ENCODE measurements at regions not wholly inside any gene's neighbourhood (a gene's known extent, or its start where the extent isn't known, plus 50 kb on each side); places are given as distances from the start of the nearest gene placed in this dataset.

DNA sequence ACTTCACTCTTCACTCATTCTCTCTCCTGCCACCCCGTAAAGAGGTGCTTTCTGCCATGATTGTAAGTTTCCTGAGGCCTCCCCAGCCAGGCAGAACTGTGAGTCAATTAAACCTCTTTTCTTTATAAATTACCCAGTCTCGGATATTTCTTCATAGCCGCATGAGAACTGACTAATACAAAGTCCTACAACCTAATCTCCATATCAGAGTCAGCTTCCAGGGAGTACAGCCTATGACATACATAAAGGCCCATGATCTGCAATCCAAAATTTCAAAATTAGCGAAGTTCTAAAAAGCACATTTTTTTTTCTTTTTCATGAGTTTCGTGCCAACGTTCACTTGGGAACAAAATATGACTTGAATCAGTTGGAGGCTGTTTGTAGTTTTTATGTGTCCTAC, 256.9 kb upstream of the DUSP10 start:
- Histone ChIP-seq H3K27ac (ENCODE audit: low read depth in 2 of 2, low read length in 1 of 2) (no peak overlapping the region), H3K4me1 (ENCODE audit: control insufficient read depth in 1 of 2, insufficient read depth in 2 of 2, low read depth in 1 of 2, low read length in 1 of 2) (no peaks in the 10 kb centered on the region), H3K9ac (no peak overlapping the region), H3K4me3 (ENCODE audit: low read depth in 2 of 2, low read length in 1 of 2) (no peak overlapping the region), H2AFZ (ENCODE audit: low read depth) (no peak overlapping the region), H3K27me3 (ENCODE audit: insufficient read depth) (no peaks in the 10 kb centered on the region), H3K4me2 (no peak overlapping the region), H3F3A (replicated peaks; ENCODE audit: insufficient read depth) (peaks cover 4% of the 10 kb centered on the region), H3K79me2 (ENCODE audit: insufficient read depth) (no peaks in the 10 kb centered on the region), H4K20me1 (ENCODE audit: insufficient read depth) (no peaks in the 10 kb centered on the region), H3K9me3 (no peaks in the 10 kb centered on the region), H3K9me2 (no peaks in the 10 kb centered on the region), H3K36me3 (replicated peaks in 1 of 2; ENCODE audit: control insufficient read depth in 1 of 2, insufficient read depth in 2 of 2, low read length in 1 of 2) (no peaks in the 10 kb centered on the region)
- POLR2A ChIA-PET: no interaction called here
- no peak for DNase-seq
- 73% methylated on average over 6 of the region's 6 CpGs for WGBS (ENCODE audit: low lambda C conversion rate)
- CTCF ChIA-PET: no interaction called here
- TF ChIP-seq, protein P1, sequence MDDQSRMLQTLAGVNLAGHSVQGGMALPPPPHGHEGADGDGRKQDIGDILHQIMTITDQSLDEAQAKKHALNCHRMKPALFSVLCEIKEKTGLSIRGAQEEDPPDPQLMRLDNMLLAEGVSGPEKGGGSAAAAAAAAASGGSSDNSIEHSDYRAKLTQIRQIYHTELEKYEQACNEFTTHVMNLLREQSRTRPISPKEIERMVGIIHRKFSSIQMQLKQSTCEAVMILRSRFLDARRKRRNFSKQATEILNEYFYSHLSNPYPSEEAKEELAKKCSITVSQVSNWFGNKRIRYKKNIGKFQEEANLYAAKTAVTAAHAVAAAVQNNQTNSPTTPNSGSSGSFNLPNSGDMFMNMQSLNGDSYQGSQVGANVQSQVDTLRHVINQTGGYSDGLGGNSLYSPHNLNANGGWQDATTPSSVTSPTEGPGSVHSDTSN (IDR thresholded peaks at IDR 0.05): no peak
- TF ChIP-seq, protein P2, sequence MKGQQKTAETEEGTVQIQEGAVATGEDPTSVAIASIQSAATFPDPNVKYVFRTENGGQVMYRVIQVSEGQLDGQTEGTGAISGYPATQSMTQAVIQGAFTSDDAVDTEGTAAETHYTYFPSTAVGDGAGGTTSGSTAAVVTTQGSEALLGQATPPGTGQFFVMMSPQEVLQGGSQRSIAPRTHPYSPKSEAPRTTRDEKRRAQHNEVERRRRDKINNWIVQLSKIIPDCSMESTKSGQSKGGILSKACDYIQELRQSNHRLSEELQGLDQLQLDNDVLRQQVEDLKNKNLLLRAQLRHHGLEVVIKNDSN (IDR thresholded peaks at IDR 0.05; ENCODE audit: borderline replicate concordance, low read depth): no peak
- no peak for TF ChIP-seq ELF1 (IDR thresholded peaks at IDR 0.05)
- no peak for TF ChIP-seq GATA2 (CRISPR knock-in tag; IDR thresholded peaks at IDR 0.05)
- TF ChIP-seq YY1 (IDR thresholded peaks at IDR 0.05; ENCODE audit: low read depth): no peak
- TF ChIP-seq FOXJ3 (CRISPR knock-in tag; IDR thresholded peaks at IDR 0.05): no peak
- TF ChIP-seq TAF1 (IDR thresholded peaks at IDR 0.05; ENCODE audit: borderline replicate concordance, low read depth, low read length): no peak
- TF ChIP-seq, protein P3, sequence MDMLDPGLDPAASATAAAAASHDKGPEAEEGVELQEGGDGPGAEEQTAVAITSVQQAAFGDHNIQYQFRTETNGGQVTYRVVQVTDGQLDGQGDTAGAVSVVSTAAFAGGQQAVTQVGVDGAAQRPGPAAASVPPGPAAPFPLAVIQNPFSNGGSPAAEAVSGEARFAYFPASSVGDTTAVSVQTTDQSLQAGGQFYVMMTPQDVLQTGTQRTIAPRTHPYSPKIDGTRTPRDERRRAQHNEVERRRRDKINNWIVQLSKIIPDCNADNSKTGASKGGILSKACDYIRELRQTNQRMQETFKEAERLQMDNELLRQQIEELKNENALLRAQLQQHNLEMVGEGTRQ (IDR thresholded peaks at IDR 0.05; ENCODE audit: borderline replicate concordance, low read depth, low read length): no peak
- TF ChIP-seq TCF12 (IDR thresholded peaks at IDR 0.05): no peak
- no peak for TF ChIP-seq RXRA (IDR thresholded peaks at IDR 0.05; ENCODE audit: borderline replicate concordance, low read depth)

DNA sequence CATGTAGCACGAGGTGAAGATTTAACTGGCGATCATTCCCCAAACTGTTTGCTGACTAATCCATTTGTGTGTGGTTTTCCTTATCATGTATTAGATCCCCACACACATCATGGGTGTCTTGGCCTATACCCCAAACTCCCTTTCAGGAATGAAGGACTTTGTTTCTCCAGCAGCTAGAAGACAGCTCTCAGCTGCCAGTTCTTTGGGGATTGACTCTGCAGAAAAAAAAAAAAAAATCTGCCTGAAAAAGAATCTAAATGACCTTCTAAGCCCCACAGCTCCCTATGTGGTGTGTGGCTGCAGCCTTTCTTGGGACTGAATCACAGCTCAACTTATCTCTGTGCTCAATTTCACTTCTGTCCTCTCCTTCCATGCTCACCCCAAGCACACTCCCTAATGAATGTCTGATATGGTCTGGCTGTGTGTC, 256.3 kb upstream of the DUSP10 start:
- Histone ChIP-seq H3K4me3 (ENCODE audit: low read depth in 2 of 2, low read length in 1 of 2) (no peak overlapping the region), H4K20me1 (ENCODE audit: insufficient read depth) (no peaks in the 10 kb centered on the region), H3K27me3 (ENCODE audit: insufficient read depth) (no peaks in the 10 kb centered on the region), H3K9me2 (no peaks in the 10 kb centered on the region), H3K9me3 (no peaks in the 10 kb centered on the region), H3K4me1 (ENCODE audit: control insufficient read depth in 1 of 2, insufficient read depth in 2 of 2, low read depth in 1 of 2, low read length in 1 of 2) (no peaks in the 10 kb centered on the region), H3K36me3 (replicated peaks in 1 of 2; ENCODE audit: control insufficient read depth in 1 of 2, insufficient read depth in 2 of 2, low read length in 1 of 2) (no peaks in the 10 kb centered on the region), H3K79me2 (ENCODE audit: insufficient read depth) (no peaks in the 10 kb centered on the region), H3K9ac (no peak overlapping the region), H3F3A (replicated peaks; ENCODE audit: insufficient read depth) (peaks cover 4% of the 10 kb centered on the region), H3K27ac (ENCODE audit: low read depth in 2 of 2, low read length in 1 of 2) (no peak overlapping the region), H3K4me2 (no peak overlapping the region), H2AFZ (ENCODE audit: low read depth) (no peak overlapping the region)
- POLR2A ChIA-PET: no interaction called here
- WGBS (ENCODE audit: low lambda C conversion rate): 80% methylated on average over 2 of the region's 2 CpGs
- no peak for DNase-seq
- CTCF ChIA-PET: no interaction called here
- TF ChIP-seq, protein P1 (IDR thresholded peaks at IDR 0.05): no peak
- TF ChIP-seq YY1 (IDR thresholded peaks at IDR 0.05; ENCODE audit: low read depth): no peak
- no peak for TF ChIP-seq RAD21 (IDR thresholded peaks at IDR 0.05; ENCODE audit: low read length)
- TF ChIP-seq, protein P4, sequence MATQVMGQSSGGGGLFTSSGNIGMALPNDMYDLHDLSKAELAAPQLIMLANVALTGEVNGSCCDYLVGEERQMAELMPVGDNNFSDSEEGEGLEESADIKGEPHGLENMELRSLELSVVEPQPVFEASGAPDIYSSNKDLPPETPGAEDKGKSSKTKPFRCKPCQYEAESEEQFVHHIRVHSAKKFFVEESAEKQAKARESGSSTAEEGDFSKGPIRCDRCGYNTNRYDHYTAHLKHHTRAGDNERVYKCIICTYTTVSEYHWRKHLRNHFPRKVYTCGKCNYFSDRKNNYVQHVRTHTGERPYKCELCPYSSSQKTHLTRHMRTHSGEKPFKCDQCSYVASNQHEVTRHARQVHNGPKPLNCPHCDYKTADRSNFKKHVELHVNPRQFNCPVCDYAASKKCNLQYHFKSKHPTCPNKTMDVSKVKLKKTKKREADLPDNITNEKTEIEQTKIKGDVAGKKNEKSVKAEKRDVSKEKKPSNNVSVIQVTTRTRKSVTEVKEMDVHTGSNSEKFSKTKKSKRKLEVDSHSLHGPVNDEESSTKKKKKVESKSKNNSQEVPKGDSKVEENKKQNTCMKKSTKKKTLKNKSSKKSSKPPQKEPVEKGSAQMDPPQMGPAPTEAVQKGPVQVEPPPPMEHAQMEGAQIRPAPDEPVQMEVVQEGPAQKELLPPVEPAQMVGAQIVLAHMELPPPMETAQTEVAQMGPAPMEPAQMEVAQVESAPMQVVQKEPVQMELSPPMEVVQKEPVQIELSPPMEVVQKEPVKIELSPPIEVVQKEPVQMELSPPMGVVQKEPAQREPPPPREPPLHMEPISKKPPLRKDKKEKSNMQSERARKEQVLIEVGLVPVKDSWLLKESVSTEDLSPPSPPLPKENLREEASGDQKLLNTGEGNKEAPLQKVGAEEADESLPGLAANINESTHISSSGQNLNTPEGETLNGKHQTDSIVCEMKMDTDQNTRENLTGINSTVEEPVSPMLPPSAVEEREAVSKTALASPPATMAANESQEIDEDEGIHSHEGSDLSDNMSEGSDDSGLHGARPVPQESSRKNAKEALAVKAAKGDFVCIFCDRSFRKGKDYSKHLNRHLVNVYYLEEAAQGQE (IDR thresholded peaks at IDR 0.05; ENCODE audit: low read depth, low read length): no peak
- TF ChIP-seq FOXJ3 (CRISPR knock-in tag; IDR thresholded peaks at IDR 0.05): no peak
- no peak for TF ChIP-seq NRF1 (IDR thresholded peaks at IDR 0.05; ENCODE audit: low read depth, low read length)
- TF ChIP-seq FOXM1 (IDR thresholded peaks at IDR 0.05; ENCODE audit: low read depth): no peak
- TF ChIP-seq, protein P5, sequence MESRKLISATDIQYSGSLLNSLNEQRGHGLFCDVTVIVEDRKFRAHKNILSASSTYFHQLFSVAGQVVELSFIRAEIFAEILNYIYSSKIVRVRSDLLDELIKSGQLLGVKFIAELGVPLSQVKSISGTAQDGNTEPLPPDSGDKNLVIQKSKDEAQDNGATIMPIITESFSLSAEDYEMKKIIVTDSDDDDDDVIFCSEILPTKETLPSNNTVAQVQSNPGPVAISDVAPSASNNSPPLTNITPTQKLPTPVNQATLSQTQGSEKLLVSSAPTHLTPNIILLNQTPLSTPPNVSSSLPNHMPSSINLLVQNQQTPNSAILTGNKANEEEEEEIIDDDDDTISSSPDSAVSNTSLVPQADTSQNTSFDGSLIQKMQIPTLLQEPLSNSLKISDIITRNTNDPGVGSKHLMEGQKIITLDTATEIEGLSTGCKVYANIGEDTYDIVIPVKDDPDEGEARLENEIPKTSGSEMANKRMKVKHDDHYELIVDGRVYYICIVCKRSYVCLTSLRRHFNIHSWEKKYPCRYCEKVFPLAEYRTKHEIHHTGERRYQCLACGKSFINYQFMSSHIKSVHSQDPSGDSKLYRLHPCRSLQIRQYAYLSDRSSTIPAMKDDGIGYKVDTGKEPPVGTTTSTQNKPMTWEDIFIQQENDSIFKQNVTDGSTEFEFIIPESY (IDR thresholded peaks at IDR 0.05; ENCODE audit: borderline replicate concordance, low read depth): no peak
- TF ChIP-seq, protein P6, sequence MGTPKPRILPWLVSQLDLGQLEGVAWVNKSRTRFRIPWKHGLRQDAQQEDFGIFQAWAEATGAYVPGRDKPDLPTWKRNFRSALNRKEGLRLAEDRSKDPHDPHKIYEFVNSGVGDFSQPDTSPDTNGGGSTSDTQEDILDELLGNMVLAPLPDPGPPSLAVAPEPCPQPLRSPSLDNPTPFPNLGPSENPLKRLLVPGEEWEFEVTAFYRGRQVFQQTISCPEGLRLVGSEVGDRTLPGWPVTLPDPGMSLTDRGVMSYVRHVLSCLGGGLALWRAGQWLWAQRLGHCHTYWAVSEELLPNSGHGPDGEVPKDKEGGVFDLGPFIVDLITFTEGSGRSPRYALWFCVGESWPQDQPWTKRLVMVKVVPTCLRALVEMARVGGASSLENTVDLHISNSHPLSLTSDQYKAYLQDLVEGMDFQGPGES (IDR thresholded peaks at IDR 0.05; ENCODE audit: low read depth, low read length): no peak
- TF ChIP-seq GABPA (IDR thresholded peaks at IDR 0.05; ENCODE audit: low read depth): no peak
